ENCODE measurements at regions not wholly inside any gene's neighbourhood (a gene's known extent, or its start where the extent isn't known, plus 50 kb on each side); places are given as distances from the start of the nearest gene placed in this dataset.
"Not testable (repeated sequence)": the region's sequence is repeated elsewhere in the genome, so short reads cannot be mapped to it uniquely, and the experiment has no call there.

DNA sequence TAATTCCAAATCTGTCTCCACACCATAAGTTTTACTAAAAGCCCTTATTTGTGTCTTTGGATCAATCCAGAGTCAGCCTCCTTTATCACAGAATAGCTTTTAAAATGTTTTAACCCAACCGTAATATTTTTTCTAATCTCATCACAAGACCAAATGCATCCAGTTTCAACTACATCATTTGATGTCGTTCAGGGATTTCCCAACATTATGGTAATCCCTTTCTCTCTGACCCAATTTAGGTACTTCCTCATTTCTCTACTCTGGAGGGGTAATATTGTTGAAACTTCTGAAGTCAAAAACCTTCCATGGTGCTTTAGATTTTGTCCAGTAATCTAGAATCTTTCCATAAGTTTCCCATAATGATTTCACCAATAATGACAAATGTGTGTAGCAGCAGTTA, 596.8 kb downstream of the SOX5 start:
- Mint-ChIP-seq H3K27me3 (ENCODE audit: low read depth in 3 of 3) (peaks cover 0 to 1% (median 0%) of the 10 kb centered on the region in 3 donors), H3K9me3 (peaks cover 0 to 21% (median 4%) of the 10 kb centered on the region in 6 donors), H3K27ac (no peak overlapping the region), H3K4me3 (no peak overlapping the region), H3K4me1 (no peaks in the 10 kb centered on the region), H3K36me3 (no peaks in the 10 kb centered on the region)
- no peak for DNase-seq

DNA sequence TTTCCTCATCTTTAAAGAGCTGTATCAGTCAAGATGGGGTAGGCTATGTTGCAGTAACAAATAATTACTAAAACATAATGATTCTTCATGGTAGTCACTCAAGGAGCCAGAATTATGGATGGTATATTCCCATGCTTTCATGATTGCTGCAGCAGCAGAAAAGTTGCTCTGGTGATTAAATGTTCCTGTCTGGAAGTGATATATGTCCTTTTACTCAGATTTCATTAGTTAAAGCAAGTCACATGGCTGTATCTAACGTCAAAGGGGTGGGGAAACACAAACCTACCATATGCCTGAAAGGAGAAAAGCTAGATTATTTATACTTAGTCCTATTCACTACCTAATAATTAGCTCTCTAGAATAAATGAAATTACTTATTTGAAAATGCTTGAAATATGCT, 594.7 kb downstream of the SOX5 start:
- Mint-ChIP-seq H3K9me3 (peaks cover 0 to 15% (median 4%) of the 10 kb centered on the region in 6 donors), H3K27me3 (ENCODE audit: low read depth in 3 of 3) (peaks cover 0 to 1% (median 0%) of the 10 kb centered on the region in 3 donors), H3K4me3 (no peak overlapping the region), H3K4me1 (no peaks in the 10 kb centered on the region), H3K27ac (no peak overlapping the region), H3K36me3 (peaks cover 0 to 3% (median 0%) of the 10 kb centered on the region in 3 donors)
- no peak for DNase-seq

DNA sequence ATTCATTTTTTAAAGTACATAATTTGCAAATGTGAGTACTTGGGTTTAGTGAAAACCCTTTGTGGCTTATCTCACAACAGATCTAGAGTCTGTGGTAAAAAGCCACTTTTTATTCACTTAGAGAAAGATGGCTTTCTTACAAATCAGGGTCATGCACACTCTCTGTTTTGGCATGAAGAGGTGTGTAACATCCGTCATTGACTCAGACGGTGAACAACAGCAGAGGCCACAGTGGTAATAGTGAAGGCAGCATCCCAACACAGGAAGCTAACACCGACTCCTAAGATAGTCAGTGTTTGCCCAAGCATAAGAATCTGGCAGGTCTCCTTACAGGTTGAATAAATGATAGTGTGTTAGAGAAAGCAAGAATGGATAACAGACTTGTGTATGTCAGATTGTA, 593.0 kb downstream of the SOX5 start:
- Mint-ChIP-seq H3K9me3 (peaks cover 0 to 15% (median 4%) of the 10 kb centered on the region in 6 donors), H3K36me3 (peaks cover 0 to 3% (median 0%) of the 10 kb centered on the region in 3 donors), H3K4me3 (no peak overlapping the region), H3K4me1 (no peaks in the 10 kb centered on the region), H3K27me3 (ENCODE audit: low read depth in 3 of 3) (peaks cover 0 to 1% (median 0%) of the 10 kb centered on the region in 3 donors), H3K27ac (no peak overlapping the region)
- DNase-seq = no peak

DNA sequence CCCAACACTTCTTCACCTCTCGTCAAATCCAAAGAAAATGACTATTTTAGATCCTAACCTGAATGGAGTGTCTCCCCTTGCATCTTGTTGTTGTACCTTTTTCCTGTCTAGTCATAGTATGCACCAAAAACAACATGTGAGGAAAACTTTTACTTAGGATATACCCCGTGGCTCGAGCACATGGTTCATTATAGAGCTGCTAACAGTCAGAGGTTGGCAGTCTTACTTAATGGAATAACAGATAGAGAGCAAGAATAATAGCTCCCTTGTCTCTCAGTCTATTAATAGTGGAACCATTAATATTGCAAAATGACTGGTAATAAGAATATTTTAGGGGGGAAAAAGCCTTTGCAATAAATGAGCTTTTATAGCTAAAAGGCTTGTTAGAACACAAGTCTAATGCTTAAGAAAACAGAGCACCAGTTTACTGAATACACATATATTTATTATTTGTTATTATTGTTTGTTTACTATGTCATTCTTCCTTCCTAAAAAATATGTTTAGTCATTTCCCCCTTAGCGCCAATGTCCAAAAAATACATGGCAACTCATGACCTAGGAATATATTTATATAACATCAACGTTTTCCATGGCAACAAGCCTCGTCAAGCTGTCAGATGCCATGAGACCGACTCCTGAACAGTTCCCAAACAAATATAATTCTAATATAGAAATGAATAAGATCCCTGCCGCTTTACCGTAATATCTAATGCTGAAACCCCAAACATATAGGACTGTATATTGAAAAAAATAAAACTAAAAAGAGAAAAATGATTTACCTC, 592.4 kb downstream of the SOX5 start:
- DNase-seq = no peak
- Mint-ChIP-seq H3K27ac (no peak overlapping the region), H3K4me1 (no peaks in the 10 kb centered on the region), H3K9me3 (peaks cover 0 to 15% (median 4%) of the 10 kb centered on the region in 6 donors), H3K36me3 (peaks cover 0 to 3% (median 0%) of the 10 kb centered on the region in 3 donors), H3K4me3 (no peak overlapping the region), H3K27me3 (ENCODE audit: low read depth in 3 of 3) (peaks cover 0 to 1% (median 0%) of the 10 kb centered on the region in 3 donors)

DNA sequence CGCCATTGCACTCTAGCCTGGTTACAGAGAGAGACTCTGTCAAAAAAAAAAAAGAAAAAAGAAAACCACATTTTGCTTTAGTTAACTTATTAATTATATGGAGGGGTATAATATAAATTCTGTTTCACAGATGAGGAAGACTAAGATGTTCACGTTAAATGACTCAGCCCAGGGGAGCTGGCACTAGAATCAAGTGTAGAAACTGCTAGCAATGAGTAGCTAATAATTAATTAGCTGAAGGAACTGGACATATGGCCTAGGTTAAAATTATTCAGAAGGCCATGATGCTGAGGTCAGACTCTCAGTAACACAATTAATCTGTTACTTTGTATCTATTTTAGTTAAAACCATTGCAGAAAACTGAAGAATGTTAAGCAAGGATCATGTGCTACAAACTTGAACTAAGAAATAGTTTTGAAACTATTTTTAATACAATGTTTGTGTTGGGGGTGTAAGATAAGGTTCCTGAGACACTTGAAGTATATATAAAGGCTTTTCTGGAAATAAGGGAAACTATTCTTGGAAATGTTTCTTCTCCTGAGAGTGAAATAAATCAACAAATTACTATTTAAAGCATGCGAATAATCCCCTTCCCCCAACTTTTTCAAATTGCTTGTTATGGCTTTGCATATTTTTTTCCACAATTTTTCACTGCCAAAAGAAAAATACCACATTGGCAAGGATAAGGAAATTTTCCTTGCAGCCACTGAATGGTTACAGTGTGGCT, 589.3 kb downstream of the SOX5 start:
- DNase-seq = no peak
- H3K9me3 Mint-ChIP-seq = peaks cover 0 to 6% (median 4%) of the 10 kb centered on the region in 6 donors
- H3K27ac Mint-ChIP-seq = no peak overlapping the region
- H3K4me3 Mint-ChIP-seq = no peak overlapping the region
- no peaks in the 10 kb centered on the region for H3K4me1 Mint-ChIP-seq
- H3K36me3 Mint-ChIP-seq = peaks cover 0 to 3% (median 0%) of the 10 kb centered on the region in 3 donors
- no peaks in the 10 kb centered on the region for H3K27me3 Mint-ChIP-seq (ENCODE audit: low read depth in 3 of 3)

DNA sequence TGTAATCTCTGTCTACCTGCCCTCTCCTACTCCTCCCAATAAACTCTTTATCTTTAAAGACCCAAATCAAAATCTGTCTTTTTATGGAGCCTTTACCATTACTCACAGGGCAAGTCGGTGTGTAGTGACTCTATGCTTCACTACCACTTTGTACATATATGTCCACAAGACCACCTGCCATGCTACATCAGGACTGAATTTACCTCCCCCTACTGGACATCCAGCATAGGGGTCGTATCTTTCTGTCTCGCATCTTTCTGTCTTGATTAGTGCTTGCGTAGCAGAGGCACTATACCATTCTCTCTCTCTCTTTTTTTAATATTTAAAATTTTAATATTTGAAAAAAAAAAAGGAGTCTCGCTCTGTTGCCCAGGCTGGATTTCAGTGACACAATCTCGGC, 587.5 kb downstream of the SOX5 start:
- peaks cover 0 to 9% (median 6%) of the 10 kb centered on the region in 6 donors for H3K9me3 Mint-ChIP-seq
- H3K4me1 Mint-ChIP-seq = no peaks in the 10 kb centered on the region
- H3K27me3 Mint-ChIP-seq (ENCODE audit: low read depth in 3 of 3) = peaks cover 0 to 2% (median 0%) of the 10 kb centered on the region in 3 donors
- H3K4me3 Mint-ChIP-seq = no peak overlapping the region
- H3K36me3 Mint-ChIP-seq = peaks cover 0 to 3% (median 0%) of the 10 kb centered on the region in 3 donors
- no peak overlapping the region for H3K27ac Mint-ChIP-seq
- no peak for DNase-seq

DNA sequence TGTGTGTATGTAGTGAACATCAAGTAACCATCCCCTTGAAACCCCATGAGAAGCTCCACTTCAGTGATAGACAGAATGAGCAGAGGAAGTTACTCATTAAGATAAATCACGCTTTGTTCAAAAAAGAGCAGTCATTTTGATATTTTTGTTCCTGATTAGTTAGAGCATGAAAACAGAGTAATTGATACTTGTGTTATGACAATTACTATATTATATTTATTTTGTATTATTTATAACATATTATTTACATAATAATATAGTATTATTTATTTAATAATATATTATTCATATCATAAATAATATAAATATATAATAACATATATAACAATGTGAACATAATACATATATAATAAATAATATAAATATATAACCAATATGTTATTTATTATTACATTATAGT, 580.9 kb downstream of the SOX5 start:
- Mint-ChIP-seq H3K27ac (no peak overlapping the region), H3K4me1 (no peaks in the 10 kb centered on the region), H3K4me3 (no peak overlapping the region), H3K27me3 (ENCODE audit: low read depth in 3 of 3) (peaks cover 0 to 2% (median 1%) of the 10 kb centered on the region in 3 donors), H3K9me3 (peaks cover 3 to 28% (median 7%) of the 10 kb centered on the region in 6 donors), H3K36me3 (no peaks in the 10 kb centered on the region)
- no peak for DNase-seq

DNA sequence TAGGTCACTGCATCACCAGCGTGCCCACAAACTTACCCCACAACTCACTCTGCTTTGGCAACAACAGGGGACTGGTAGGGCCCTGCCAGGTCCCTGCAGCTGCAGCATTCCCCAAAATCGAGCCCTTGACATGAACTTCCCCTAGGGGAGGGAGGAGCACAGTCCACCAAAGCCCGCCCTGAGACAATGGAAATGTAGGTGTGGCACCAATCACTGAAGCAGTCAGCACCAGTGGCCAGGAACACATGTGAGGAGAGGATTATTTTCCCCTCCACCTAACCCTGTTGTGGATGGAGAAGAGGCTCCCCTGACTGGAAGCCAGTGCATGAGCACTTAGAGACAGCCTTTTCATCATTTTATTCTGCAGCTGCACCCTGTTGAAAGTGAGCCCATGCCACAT, 573.8 kb downstream of the SOX5 start:
- DNase-seq = no peak
- no peak overlapping the region for H3K27ac Mint-ChIP-seq
- H3K36me3 Mint-ChIP-seq = peaks cover 0 to 3% (median 0%) of the 10 kb centered on the region in 3 donors
- H3K27me3 Mint-ChIP-seq (ENCODE audit: low read depth in 3 of 3) = peaks cover 0 to 1% (median 0%) of the 10 kb centered on the region in 3 donors
- H3K9me3 Mint-ChIP-seq = peaks cover 14 to 57% (median 29%) of the 10 kb centered on the region in 6 donors
- H3K4me1 Mint-ChIP-seq = no peaks in the 10 kb centered on the region
- no peak overlapping the region for H3K4me3 Mint-ChIP-seq

DNA sequence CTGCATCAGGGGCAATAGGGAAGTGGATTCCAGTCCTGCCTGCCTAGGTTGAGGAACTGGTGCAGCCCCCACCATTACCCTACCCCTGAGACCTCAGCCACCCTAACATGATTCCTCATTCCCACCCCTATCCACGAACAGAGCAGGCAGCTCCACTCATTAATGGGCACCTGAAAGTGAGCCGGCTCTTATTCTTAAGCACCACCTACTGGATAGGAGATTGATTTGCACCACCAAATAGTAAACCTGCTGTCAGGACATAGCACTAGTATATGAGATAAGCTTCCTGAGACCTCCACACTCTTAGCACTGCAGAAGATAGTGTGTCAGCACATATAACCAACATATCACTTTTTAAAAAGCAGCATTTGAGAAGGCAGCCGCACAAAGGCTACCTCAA, 573.2 kb downstream of the SOX5 start:
- Mint-ChIP-seq H3K36me3 (peaks cover 0 to 3% (median 0%) of the 10 kb centered on the region in 3 donors), H3K4me3 (no peak overlapping the region), H3K27ac (no peak overlapping the region), H3K4me1 (no peaks in the 10 kb centered on the region), H3K9me3 (peaks cover 14 to 57% (median 30%) of the 10 kb centered on the region in 6 donors), H3K27me3 (ENCODE audit: low read depth in 3 of 3) (peaks cover 0 to 1% (median 0%) of the 10 kb centered on the region in 3 donors)
- DNase-seq = no peak

DNA sequence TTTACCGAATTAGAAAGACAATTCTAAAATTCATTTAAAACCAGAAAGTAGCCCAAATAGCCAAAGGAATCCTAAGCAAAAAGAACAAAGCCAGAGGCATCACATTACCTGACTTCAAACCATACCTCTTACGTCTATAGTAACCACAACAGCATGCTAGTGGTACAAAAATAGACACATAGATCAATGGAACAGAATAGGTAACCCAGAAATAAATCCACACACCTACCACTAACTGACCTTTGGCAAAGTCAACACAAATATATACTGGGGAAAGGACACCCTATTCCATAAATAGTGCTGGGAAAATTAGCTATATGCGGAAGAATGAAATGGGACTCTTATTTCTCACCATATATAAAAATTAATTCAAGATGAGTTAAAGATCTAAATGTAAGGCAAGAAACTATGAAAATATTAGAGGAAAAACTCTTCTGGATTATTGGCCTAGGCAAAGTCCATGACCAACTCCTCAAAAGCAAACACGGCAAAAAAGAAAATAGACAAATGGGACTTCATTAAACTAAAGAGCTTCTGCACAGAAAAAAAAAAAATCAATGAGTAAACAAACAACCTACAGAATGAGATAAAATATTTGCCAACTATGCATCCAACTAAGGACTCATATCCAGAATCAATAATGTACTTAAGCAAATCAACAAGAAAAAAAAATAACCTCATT, 568.9 kb downstream of the SOX5 start:
- DNase-seq = no peak
- no peak overlapping the region for H3K4me3 Mint-ChIP-seq
- H3K4me1 Mint-ChIP-seq = no peaks in the 10 kb centered on the region
- peaks cover 13 to 39% (median 28%) of the 10 kb centered on the region in 6 donors for H3K9me3 Mint-ChIP-seq
- H3K27ac Mint-ChIP-seq = no peak overlapping the region
- no peaks in the 10 kb centered on the region for H3K27me3 Mint-ChIP-seq (ENCODE audit: low read depth in 3 of 3)
- peaks cover 0 to 3% (median 0%) of the 10 kb centered on the region in 3 donors for H3K36me3 Mint-ChIP-seq

DNA sequence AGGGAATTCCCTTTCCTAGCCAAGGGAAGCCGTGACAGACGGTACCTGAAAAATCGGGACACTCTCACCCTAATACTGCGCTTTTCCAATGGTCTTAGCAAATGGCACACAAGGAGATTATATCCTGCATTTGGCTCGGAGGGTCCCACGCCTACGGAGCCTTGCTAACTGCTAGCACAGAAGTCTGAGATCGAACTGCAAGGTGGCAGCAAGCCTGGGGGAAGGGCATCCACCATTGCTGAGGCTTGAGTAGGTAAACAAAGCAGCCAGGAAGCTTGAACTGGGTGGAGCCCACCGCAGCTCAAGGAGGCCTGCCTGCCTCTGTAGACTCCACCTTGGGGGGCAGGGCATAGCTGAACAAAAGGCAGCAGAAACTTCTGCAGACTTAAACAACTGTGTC, 560.6 kb downstream of the SOX5 start:
- peaks cover 5 to 40% (median 23%) of the 10 kb centered on the region in 6 donors for H3K9me3 Mint-ChIP-seq
- H3K36me3 Mint-ChIP-seq; H3K27ac Mint-ChIP-seq; H3K4me1 Mint-ChIP-seq; H3K27me3 Mint-ChIP-seq (ENCODE audit: low read depth in 3 of 3); H3K4me3 Mint-ChIP-seq; DNase-seq: not testable (repeated sequence)

DNA sequence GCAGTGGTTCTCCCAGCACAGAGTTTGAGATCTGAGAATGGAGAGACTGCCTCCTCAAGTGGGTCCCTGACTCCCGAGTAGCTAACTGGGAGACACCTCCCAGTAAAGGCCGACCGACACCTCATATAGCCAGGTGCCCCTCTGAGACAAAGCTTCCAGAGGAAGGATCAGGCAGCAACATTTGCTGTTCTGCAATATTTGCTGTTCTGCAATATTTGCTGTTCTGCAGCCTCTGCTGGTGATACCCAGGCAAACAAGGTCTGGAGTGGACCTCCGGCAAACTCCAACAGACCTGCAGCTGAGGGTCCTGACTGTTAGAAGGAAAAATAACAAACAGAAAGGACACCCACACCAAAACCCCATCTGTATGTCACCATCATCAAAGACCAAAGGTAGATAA, 560.2 kb downstream of the SOX5 start:
- H3K4me3 Mint-ChIP-seq; H3K36me3 Mint-ChIP-seq; H3K4me1 Mint-ChIP-seq; H3K27me3 Mint-ChIP-seq (ENCODE audit: low read depth in 3 of 3); H3K27ac Mint-ChIP-seq; DNase-seq: not testable (repeated sequence)
- H3K9me3 Mint-ChIP-seq = peaks cover 5 to 40% (median 23%) of the 10 kb centered on the region in 6 donors

DNA sequence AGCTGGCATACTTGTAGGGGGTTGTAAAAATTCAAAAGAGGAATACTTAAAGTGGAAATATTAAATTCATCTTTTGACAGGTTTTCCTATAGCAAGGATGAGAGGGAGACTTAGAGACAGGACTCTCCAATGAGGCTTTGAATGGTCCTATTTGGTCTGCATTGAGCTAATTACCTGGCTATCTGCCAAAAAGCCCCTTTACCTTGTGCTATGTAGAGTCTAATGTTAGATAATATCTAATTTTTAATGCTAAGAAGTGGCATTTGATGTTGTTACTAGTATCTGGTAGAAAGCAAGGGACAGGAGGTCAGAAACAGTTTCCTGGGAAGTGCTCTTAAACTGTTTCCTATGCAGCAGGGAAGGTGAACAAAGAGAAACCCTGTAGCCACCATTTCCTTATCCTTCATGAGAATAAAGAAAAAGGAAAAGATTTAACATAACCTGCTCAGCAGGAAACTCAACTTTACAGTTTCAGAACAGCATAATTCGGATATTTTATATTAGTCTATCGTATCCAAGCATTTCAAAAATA, 550.0 kb downstream of the SOX5 start:
- DNase-seq = no peak
- Mint-ChIP-seq H3K9me3 (peaks cover 0 to 9% (median 5%) of the 10 kb centered on the region in 6 donors), H3K4me3 (no peak overlapping the region), H3K4me1 (no peaks in the 10 kb centered on the region), H3K36me3 (no peaks in the 10 kb centered on the region), H3K27ac (no peak overlapping the region), H3K27me3 (ENCODE audit: low read depth in 3 of 3) (no peaks in the 10 kb centered on the region)

Data from immature natural killer cell (primary cell).